NCI-H128 (cell line): ENCODE measurements at regions not wholly inside any gene's neighbourhood (a gene's known extent, or its start where the extent isn't known, plus 50 kb on each side); places are given as distances from the start of the nearest gene placed in this dataset.

Source experiments
- DNase-seq: peaks from one replicate; lab custom pipeline; 2025; ENCODE audit not compliant: unreplicated experiment; lab: John Stamatoyannopoulos, UW

DNA sequence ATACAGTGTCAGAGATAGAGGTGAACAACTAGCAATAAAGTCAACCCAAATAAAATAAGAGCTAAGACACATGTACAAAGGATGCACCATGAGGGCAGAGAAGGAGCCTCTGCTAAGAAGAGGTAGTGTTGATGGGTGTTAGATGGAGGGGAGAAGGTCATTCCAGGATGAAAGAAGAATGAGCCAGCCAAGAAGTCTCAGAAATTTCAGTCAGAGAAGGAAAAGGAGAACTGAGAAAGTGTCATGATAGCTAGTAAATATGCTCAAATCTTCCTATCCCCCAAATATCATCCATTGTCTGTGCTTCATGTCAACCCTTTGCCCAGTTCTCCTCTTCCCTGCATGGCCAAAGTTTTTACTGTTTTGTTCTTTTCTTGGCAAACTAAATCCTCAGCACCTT is 225.2 kb upstream of the BTG1 start:
- no peak for DNase-seq

DNA sequence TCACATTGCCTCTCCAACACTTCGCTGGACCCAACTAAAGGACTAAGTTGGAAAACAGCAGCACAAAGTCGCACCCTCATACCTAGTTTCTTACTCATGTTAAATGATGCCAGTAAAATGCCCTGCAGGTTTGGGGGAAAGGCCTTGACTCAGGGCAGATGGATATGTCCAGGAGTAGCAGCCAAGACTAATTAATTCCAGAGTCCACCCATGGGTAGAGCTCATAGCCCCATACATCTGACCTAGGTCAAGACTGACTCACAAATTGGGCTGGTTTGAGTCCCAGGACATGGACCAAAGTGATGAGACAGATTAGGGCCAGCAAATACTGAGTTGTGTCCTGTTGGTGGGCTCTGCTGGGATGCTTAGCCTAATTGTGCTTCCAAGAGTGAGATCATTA is 224.0 kb upstream of the BTG1 start:
- no peak for DNase-seq

DNA sequence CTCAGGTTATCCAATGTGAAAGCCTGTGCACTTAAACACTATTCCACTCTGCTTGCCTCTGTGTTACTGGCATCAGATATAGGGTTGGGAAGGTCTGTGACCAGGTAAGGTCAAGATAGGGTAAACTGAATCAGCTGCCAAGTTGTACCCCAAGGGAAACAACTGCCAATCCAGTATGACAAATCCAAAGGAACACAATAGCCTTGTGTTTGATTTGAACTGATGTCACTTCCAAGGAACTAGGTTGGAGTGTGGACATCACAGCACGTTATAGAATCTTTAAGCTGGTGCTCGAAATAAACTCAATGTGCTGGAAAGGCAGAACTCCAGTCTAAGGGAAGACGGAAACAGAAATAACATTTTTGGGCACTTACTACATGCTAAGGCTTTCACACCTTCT is 223.4 kb upstream of the BTG1 start:
- no peak for DNase-seq

GRCh38 chr12:92365836-92366235 is 220.2 kb upstream of the BTG1 start:
- DNase-seq: peak; percentile 98

- peak; percentile 54 for DNase-seq
Measured at GRCh38 chr12:92365333-92365732, 219.7 kb upstream of the BTG1 start.

DNA sequence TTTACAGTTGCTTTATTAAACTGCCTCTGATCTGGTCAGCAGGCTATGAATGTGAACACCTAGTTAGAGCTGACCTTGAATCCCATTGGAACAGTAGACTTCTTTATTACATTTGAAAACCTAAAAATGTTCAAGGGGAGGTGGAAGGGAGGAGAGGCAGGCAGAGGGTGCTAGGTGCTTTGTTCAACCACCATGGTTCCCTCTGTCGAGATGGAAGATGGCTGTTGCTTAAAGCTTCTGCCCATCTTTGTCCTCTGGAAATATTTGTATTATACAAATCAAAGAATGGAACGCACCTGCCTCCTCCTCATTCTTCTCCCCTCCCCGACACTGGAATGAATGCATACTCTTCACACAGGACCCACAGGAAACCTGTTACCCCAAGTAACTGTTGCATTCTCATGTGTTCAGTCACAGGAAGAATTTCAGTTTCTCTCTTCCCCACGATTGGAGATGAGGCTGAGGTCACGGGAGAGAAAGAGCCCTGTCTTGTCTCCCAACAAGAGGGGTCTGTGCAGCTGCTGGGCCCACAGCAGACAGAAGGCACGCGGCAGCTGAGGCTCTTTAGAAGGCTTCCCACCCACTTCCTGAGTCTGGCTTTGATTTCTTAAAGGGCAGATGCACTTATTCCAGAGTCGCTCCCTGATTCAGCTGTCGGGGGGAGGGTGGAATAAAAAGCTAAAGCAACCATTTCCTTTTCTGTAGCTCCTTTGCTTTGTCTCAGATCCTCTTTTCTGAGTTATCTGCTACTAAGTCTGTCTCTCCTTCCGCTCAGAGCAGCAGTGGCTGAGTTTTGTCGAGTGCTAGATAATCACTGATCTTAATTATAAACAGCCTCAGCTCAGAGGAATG is 217.9 kb upstream of the BTG1 start:
- no peak for DNase-seq

DNA sequence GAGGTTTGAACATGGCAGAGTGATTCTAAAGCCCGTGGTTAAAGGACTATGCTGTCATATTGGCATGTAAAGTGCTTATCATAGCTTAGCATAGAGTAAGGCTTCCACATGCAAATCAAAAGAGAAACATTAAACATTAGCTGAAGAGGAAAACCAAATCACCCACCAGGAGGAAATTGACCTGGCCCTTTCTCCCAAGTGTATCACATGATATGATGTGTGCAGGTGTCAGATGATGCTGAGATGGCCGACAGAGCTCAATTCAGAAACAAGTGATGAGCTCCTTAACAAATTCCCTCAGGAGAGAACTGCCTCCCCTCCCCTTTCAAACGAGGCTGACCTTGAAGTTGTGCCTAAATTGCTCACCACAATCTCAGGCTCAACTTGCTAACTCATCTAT is 217.1 kb upstream of the BTG1 start:
- no peak for DNase-seq

GRCh38 chr12:92362126-92362525 is 216.5 kb upstream of the BTG1 start:
- DNase-seq: no peak

GRCh38 chr12:92360543-92360942 is 214.9 kb upstream of the BTG1 start:
- DNase-seq: no peak

DNA sequence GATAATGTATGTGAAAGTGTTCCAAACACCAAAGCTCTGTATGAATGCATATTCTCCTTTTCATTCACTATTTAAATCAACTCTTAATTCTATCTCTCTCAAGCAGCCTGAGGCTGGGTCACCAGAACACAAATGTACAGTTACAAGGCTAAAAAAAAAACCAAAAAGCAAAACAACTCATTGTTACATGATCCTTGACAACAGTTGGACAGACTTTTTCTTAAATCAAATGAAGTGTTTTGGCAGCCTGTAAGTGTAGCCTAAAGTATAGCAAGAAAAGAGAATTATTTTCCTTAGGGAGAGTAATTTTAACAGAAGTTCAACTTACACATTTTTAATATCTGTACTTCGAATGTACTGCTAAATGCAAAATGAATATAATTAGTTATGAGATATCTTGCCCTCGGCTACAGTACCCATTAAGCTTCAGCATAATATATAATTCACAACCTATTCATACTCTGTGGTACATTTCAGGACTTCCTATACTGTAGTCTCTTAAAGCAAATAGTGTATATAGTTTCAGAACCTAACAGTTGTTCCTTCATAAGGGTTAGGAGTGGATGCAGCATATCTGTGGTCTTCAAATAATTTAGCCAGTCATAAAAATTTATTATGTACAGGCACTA is 214.0 kb upstream of the BTG1 start:
- no peak for DNase-seq

DNA sequence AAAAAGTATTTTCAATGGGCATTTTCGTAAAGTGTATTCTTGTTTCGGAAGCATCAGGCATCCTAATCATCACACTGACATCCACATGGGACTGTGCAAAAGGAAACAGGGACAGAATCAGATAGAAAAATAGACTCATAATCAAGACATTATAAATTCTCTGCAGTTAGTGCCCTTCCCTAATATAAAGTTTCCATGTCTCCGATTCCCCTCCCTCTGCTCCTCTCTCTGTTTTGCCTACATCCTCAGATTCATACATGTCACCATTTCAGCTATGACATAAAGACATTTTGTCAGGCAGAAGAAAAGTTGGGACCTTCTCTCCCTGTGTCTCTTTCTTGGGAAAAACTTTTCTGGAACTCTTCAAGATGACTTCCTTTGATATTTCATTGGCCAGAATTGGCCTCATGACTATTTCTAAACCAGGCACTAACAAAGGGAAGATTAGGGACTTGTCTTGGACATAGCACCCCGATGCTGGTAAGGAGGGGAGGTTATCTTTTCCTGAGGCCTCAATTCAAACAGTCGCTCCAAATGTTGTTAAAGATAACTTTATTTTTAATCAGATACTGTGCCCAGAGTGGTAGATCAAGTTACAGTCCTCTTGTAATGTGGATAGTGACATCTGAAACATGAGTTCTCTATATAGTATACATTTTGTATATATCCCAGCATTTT is 212.1 kb upstream of the BTG1 start:
- no peak for DNase-seq

DNA sequence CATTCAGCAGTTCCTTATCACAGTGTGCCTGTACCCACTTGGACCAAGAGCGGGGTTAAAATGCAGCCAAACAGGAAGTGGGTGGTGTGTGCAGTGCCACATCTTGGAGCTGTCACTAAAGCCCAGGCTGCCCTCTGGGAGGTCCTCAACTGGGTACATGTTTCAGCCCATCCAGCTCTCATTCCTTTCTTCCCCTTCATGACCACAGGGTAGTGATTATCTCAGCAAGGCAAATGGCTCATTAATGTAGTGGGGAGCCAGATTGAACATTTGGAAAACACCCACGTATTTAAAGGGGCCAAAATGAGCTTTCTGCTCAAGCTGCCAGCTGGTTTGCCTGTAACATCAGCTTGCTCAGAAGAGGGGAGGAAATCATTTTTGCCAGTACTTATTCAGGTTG is 210.8 kb upstream of the BTG1 start:
- no peak for DNase-seq

DNA sequence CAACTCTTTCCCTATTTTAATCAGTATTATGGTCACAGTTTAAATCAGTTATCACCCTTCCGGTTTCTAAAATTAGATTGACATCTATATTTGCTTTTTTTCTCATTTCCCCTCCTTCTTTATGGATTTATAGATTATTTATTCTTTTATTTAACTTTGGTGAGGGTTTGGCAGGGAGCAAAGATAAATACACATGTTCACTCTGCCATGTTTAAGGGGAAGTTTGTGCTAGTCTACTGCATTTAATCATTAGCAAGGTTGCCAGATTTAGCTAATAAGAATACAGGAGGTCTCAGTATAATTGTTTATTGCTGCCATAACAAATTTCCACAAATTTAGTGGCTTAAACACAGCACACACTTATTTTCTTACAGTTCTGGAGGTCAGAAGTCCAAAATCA is 204.0 kb upstream of the BTG1 start:
- no peak for DNase-seq

GRCh38 chr12:92342574-92342973 is 196.9 kb upstream of the BTG1 start:
- no peak for DNase-seq

GRCh38 chr12:92341065-92341668 is 195.5 kb upstream of the BTG1 start:
- DNase-seq: no peak

GRCh38 chr12:92340441-92341064 is 194.9 kb upstream of the BTG1 start:
- no peak for DNase-seq

DNA sequence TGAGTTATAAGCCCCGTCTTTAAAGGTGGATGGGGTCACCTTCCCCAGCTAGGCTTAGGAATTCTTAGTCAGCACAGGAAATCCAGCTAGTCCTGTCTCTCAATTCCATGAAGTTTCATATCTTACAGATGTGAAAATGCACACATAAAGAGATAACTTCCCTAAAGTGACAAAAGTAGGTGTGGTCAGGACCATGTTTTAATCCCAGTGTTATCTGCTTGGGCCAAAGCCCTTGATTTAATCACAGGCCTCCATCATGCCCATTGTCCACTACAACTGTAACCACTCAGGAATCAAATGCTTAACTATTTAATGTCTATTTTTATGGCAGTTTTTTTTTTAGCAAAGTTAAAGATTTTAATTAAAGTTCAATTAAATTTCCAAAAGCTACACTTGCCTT is 194.4 kb upstream of the BTG1 start:
- DNase-seq: no peak

DNA sequence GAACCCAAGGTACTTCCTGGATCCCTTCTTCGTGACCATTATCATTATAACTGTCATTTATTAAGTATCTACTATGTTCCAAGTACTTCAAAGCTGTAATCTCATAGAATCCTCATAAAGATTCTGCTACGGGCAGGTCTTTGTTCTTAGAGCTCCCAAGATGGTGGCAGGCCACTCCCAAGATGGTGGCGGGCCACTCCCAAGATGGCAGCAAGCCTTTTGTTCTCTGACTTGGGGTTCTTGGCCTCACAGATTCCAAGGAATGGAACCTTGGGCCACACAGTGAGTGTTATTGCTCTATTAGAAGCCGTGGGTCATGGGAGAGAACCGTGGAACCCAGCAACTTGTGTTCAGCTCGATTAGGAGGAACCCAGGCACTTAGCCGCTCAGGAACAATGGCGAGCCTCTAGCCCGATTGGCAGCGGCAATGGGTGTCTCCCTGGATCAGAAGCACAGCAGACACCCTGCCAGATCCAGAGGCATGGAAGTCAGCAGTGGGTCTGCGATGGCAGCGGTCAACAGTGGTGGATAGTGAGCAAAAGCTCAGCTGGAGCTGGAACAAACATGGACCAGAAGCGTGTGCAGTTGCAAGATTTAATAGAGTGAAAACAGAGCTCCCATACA is 193.7 kb upstream of the BTG1 start:
- DNase-seq: no peak

GRCh38 chr12:92338671-92339070 is 193.0 kb upstream of the BTG1 start:
- no peak for DNase-seq

DNA sequence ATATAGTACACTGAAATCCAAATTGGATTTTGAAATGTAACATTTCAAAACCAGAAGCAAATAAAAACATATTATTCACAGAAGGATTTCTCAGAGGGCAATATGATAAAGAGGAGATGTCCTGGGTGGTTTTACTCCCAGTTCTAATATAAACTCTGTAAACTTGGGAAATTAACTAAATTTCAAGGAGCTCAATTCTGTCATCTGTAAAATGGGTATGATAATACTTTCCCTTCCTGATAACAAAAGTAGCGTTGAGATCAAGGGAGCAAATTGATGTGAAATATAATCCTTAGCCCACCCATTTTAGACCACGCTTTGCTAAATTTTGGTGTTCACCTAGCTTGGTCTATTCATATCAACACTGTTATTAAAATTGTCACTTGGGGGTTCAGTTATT is 192.5 kb upstream of the BTG1 start:
- DNase-seq: no peak

DNA sequence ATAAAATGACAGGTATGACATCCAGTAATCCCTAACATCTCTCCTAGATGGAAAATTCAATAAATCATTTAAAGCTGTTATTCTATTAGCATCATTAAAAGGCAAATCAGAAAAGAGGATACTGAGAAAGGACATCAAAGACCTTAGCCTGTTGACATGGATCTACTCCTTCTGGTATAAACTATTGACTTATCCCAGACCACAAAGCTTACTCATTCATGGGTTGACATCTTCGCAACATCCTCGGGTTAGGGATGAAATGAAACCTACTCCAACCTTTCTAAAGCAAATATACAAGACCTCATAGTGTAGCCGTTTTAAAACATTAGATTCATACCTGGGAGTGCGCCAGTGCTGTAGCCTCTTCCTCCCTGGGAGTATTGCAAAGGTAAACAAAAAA is 191.5 kb upstream of the BTG1 start:
- DNase-seq: no peak
